ENCODE measurements at regions not wholly inside any gene's neighbourhood (a gene's known extent, or its start where the extent isn't known, plus 50 kb on each side); places are given as distances from the start of the nearest gene placed in this dataset.

GRCh38 chr13:43994999-43995859 is 115.5 kb downstream of the LACC1 start:
- Histone ChIP-seq H3K4me3 (no peak overlapping the region), H3K36me3 (no peaks in the 10 kb centered on the region), H3K9me3 (peaks cover 0 to 17% (median 4%) of the 10 kb centered on the region in 4 donors), H3K4me1 (no peaks in the 10 kb centered on the region), H3K27ac (no peak overlapping the region), H3K27me3 (no peaks in the 10 kb centered on the region)
- no peak for DNase-seq (ENCODE audit: low spot score in 2 of 2)
- WGBS, 2 donors = 90 to 93% methylated on average over 7 of the region's 7 CpGs
- TF ChIP-seq POLR2A (IDR thresholded peaks at IDR 0.05) = no peak
- no peak for TF ChIP-seq EP300 (IDR thresholded peaks at IDR 0.05)
- TF ChIP-seq, protein P1, sequence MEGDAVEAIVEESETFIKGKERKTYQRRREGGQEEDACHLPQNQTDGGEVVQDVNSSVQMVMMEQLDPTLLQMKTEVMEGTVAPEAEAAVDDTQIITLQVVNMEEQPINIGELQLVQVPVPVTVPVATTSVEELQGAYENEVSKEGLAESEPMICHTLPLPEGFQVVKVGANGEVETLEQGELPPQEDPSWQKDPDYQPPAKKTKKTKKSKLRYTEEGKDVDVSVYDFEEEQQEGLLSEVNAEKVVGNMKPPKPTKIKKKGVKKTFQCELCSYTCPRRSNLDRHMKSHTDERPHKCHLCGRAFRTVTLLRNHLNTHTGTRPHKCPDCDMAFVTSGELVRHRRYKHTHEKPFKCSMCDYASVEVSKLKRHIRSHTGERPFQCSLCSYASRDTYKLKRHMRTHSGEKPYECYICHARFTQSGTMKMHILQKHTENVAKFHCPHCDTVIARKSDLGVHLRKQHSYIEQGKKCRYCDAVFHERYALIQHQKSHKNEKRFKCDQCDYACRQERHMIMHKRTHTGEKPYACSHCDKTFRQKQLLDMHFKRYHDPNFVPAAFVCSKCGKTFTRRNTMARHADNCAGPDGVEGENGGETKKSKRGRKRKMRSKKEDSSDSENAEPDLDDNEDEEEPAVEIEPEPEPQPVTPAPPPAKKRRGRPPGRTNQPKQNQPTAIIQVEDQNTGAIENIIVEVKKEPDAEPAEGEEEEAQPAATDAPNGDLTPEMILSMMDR (IDR thresholded peaks at IDR 0.05) = no peak

DNA sequence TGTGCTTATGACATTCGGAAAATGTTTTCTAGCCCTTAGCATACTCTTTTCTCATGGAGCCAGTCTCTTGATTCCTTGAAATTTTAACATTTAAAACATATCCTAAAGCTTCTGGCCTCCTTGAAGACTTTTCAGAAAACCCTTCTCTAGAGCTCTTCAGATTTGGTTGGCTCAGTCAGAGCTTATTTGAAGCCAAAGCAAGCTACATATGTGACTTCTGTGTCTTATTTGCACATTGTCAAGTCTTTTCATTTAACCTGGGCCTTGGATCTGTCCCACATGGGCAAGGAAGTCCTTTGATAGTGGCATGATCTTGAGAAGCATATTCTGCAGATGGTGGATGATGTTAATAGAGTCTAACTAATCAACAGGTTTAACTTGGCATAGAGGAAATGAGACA is 116.5 kb downstream of the LACC1 start:
- WGBS, 2 donors = 86 to 93% methylated on average over 1 of the region's 1 CpG
- no peak for TF ChIP-seq POLR2A (IDR thresholded peaks at IDR 0.05)
- no peak for TF ChIP-seq EP300 (IDR thresholded peaks at IDR 0.05)
- TF ChIP-seq, protein P1 (IDR thresholded peaks at IDR 0.05) = no peak
- Histone ChIP-seq H3K4me1 (no peaks in the 10 kb centered on the region), H3K9me3 (peaks cover 0 to 17% (median 4%) of the 10 kb centered on the region in 4 donors), H3K4me3 (no peak overlapping the region), H3K27me3 (no peaks in the 10 kb centered on the region), H3K36me3 (no peaks in the 10 kb centered on the region), H3K27ac (no peak overlapping the region)
- no peak for DNase-seq (ENCODE audit: low spot score in 2 of 2)

GRCh38 chr13:44003481-44003880 is 123.8 kb downstream of the LACC1 start:
- 67 to 76% methylated on average over 2 of the region's 2 CpGs for WGBS, 2 donors
- peaks cover 0 to 7% (median 0%) of the 10 kb centered on the region in 4 donors for H3K4me1 ChIP-seq
- peaks cover 0 to 6% (median 0%) of the 10 kb centered on the region in 4 donors for H3K9me3 ChIP-seq
- H3K27ac ChIP-seq = no peak overlapping the region
- H3K4me3 ChIP-seq = no peak overlapping the region
- DNase-seq (ENCODE audit: low spot score in 2 of 2) = no peak
- TF ChIP-seq, protein P1 (IDR thresholded peaks at IDR 0.05) = no peak
- TF ChIP-seq EP300 (IDR thresholded peaks at IDR 0.05) = no peak
- TF ChIP-seq POLR2A (IDR thresholded peaks at IDR 0.05) = no peak
- H3K27me3 ChIP-seq = no peaks in the 10 kb centered on the region
- H3K36me3 ChIP-seq = no peaks in the 10 kb centered on the region

DNA sequence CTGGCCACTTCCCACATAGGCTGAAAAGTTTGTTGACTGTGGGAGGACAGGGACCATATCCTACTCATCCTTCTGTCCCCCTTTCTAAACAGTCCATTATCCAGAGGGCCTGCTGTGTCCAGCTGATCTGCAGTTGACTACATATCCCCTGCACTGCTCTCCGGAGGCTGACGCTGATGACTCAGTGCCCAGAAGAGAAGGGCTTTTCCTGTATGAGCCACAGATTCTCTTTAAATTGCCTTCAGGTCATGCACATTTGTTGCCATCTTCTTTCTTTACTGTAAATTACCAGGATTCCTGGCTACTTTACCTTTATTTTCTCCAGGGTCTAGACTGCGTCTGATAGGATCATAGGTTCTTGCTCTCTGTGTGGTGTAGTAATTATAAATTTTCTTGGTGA is 125.2 kb downstream of the LACC1 start:
- no peaks in the 10 kb centered on the region for H3K27me3 ChIP-seq
- H3K27ac ChIP-seq = no peak overlapping the region
- no peak overlapping the region for H3K4me3 ChIP-seq
- DNase-seq (ENCODE audit: low spot score in 2 of 2) = no peak
- TF ChIP-seq, protein P1 (IDR thresholded peaks at IDR 0.05) = no peak
- TF ChIP-seq EP300 (IDR thresholded peaks at IDR 0.05) = no peak
- no peak for TF ChIP-seq POLR2A (IDR thresholded peaks at IDR 0.05)
- H3K9me3 ChIP-seq = peaks cover 0 to 6% (median 0%) of the 10 kb centered on the region in 4 donors
- H3K4me1 ChIP-seq = peaks cover 0 to 7% (median 0%) of the 10 kb centered on the region in 4 donors
- no peaks in the 10 kb centered on the region for H3K36me3 ChIP-seq
- 73 to 83% methylated on average over 3 of the region's 3 CpGs for WGBS, 2 donors

- WGBS, 2 donors = 75 to 76% methylated on average over 1 of the region's 1 CpG
- TF ChIP-seq, protein P1 (IDR thresholded peaks at IDR 0.05) = no peak
- TF ChIP-seq POLR2A (IDR thresholded peaks at IDR 0.05) (no peak), EP300 (IDR thresholded peaks at IDR 0.05) (no peak)
- H3K27ac ChIP-seq = no peak overlapping the region
- H3K36me3 ChIP-seq = no peaks in the 10 kb centered on the region
- no peak overlapping the region for H3K4me3 ChIP-seq
- H3K9me3 ChIP-seq = peaks cover 0 to 6% (median 0%) of the 10 kb centered on the region in 4 donors
- DNase-seq (ENCODE audit: low spot score in 2 of 2) = no peak
- no peaks in the 10 kb centered on the region for H3K27me3 ChIP-seq
- H3K4me1 ChIP-seq = peaks cover 0 to 7% (median 0%) of the 10 kb centered on the region in 4 donors
Observed at GRCh38 chr13:44007451-44007850, 127.7 kb downstream of the LACC1 start.

Measured in tibial nerve (tissue), 4 donors.